ENCODE measurements at regions not wholly inside any gene's neighbourhood (a gene's known extent, or its start where the extent isn't known, plus 50 kb on each side); places are given as distances from the start of the nearest gene placed in this dataset.
A peak's percentile ranks its signal among the peaks of the same experiment; 100 is the strongest.

DNA sequence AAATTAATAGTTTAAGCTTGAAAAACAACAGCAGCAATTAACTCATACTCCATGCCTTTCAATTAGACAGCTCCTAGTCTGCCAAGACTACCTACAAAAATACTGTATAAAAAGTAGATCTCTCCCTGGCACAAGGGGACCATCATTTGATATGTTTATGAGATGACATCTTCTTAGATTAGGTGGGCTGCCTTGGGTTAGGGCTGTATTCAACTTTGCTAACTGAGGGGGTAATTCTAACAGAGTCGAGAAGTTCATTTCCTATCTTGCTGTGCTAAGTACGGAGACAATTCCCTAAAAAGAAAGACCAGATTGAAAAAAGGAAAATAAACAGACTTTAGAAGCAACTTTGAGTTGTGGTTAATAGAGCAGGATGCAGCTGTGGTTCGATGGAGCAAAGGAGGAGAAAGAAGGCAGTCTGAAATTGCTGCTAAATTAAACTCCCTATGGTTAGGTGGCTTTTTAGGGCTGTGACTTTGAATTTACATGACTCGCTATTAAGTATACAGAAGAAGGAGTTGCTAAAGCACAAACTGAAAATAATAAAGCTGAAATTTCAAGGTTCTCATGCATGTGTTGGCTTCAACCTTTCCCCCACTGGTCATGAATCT is 75.4 kb downstream of the CDC7 start:
- DNase-seq (ENCODE audit: low read depth): no peak

DNA sequence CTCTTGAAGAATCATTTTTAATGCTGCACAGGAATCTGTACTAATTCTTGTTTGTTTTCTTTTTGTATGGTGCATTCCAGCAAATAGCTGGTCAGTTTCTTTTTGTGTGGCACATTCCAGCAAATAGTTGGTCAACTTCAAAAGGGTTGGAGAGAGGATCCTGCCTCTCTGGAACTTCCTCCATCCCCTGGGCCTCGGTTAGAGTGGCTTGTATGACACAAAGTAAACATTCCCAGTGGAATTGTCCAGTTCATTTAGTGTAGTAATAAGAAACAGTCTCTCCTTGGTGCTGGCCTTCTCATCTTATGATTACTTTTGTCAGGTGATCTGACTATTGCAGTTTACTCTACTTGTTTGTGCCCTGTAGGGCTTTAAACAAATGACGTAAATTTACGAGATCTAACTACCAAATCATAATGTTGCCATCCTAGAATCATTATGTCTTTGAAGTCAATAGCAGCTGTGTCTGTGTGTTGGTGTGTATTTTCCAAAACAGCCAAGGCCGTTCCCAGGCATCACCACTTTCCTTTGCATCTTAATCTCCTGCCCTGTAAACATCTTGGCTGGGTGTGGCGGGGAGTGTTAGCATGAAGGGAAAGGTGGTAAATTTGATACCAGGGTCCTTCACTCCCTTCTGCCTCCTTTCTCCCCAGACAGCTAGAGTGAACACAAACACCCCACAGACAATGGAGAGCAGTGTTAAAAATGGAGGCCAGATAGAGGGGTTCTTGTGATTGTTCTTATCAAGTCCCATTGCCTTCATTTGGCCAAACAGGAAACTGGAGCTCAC is 77.9 kb downstream of the CDC7 start:
- no peak for DNase-seq (ENCODE audit: low read depth)

DNA sequence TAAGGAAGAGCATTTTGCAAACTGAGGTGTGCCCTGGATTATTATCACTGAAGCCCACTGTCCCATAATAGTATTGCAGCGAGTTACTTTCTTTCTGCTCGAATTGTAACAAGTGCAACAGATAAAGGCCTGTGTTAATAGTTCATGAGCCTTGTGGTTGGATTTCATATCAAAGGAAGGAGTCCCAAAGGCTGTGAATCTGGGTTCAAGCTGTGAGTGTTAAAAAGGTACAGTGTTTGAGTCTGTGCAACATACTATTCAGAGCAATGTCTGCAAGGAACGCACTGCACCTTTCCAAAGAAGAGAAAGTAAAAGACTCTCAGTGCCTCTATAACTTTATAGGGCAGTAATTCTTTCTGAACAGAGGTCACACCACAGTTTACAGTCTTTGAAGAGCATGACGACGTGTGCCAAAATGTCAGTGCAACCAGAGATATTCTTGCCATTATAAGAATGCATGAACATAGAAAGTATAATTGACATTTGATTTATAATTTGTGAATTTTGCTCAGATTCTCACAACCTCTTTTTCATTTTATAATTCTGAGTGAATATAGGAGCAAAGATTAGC is 79.1 kb downstream of the CDC7 start:
- DNase-seq (ENCODE audit: low read depth): no peak

DNA sequence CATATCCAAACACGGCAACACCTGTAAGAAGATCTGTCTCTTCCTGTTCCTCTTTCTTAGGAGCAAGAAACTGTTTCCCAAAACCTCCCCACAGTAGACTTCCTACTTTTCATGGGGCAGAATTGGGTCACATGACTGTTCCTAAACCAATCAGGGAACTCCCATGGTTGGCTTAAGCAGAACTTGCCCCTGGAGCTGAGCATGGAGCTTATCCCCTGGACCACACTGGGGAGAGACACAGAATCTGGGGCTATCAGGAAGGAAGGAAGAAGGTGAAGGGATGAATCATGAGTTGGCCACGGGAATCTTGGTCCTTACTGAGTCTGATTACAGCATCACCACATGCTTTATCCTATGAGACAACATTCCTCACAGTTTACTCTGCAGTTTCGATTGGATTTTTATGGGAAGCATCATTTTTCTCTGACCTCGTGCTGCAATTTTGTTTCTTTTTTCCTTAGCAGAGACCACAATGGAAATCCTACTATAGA is 81.8 kb downstream of the CDC7 start:
- peak; percentile 39 for DNase-seq (ENCODE audit: low read depth)

DNA sequence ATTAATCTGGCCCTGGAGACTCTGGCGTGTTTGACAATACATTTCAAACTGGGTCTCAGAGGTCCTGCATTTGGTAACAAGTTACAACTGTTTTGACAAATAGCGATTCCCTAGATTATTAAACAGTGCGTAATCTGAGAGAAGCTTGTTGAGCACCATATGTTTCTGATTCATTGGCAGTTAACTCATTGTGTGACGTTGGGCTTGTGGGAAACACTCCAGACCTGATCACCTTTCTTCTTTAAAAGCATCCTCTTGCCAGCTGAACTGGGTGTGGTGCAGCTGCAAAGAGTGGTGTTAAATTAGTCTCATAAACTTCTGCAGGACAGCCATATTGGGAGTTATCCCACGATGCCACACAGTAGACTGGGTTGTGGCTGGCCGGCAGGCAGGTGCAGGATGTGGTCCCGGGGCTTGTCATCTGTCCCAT is 82.7 kb downstream of the CDC7 start:
- peak; percentile 67 for DNase-seq (ENCODE audit: low read depth)

DNA sequence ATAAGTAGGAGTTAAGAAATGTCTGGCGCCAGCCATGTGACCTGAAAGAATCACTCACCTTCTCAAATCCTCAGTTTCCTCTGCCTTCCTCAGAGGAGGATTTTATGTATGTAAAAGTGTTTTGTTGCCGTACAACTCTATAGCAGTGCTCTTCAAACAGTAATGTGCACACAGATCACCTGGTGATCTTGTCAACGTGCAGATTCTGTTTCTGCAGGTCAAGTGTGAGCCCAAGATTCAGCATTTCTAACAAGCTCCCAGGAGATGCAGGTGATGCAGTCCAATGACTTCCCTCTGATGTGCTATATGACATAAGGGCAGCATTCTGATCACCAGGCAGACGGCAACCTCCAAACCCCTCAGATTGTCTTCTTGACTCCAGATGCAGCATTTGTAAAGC is 83.7 kb downstream of the CDC7 start:
- no peak for DNase-seq (ENCODE audit: low read depth)

DNA sequence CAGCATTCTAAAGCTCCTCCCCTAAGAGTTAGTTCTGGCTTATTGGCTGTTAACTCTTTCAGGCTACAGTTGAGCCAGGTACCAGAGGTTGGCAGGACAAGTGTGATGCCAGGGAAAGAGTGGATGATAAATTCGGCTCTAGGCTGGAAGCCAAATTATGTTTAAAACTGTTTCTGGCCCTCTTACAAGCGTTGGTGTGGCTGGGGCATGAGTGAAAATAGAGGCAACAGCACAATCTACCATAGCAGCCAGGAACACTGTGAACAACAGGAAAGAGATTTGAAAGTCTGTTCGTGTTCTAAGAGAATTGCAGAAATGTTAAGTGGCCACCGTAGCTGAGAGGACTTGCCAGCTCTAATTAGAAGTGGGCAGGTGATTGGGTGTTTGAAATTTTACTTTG is 84.2 kb downstream of the CDC7 start:
- DNase-seq (ENCODE audit: low read depth): no peak

DNA sequence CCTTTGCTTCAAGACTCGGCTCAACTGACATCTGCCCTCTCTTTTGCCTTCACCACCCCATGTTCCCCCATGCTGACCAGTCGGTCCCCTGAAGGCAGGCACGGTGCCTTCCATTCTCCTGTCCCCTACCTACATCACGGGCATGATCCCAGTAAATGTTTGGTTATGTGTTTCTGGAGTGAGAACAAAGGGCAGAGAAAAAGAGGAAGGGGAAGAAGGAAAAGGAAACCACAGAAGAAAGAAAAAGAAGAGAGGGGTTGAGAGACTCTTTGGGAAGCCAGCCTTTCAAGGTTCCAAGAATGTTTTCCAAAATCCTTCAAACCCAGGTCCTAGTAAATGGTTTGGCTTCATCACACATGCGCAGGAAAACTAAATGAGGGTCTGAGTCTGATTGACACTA is 84.9 kb downstream of the CDC7 start:
- DNase-seq (ENCODE audit: low read depth): no peak

DNA sequence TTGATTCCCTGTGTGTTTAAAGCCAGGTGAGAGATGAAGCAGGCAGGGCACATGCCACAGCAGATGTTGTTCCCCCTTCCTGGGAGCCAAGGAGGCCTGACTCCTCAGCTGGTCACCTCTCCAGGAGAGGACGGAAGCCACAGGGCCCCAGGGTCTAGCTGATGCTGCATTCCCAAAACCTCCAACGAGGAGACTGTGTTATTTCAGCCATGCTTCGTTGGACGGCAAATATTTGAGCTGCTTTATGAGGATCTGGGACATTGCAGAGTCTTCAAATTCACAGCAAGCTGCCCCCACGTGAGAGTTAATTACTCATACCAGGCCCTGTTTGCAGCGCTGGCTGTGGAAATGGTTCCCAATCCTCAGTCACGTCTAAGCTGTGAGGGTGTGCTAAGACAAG is 85.3 kb downstream of the CDC7 start:
- no peak for DNase-seq (ENCODE audit: low read depth)

DNA sequence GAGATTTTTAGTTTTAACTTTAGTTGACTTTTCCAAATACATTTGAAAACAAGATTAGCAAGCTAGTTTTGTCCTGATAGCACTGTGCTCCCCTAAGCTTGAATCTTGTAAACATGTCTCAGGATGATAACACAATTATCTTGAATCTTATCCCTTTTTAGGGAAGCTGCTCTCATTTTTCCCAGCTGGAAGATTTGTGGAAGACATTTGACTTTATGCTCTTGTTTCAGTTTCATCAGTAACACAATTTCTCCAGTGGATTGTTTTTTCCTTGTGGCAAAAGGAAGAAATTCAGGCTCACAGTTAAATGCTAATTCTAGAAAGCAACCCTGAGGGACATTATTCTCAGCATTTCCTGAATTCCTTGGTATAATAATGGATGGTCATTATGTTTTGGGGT is 88.8 kb downstream of the CDC7 start:
- DNase-seq (ENCODE audit: low read depth): no peak

DNA sequence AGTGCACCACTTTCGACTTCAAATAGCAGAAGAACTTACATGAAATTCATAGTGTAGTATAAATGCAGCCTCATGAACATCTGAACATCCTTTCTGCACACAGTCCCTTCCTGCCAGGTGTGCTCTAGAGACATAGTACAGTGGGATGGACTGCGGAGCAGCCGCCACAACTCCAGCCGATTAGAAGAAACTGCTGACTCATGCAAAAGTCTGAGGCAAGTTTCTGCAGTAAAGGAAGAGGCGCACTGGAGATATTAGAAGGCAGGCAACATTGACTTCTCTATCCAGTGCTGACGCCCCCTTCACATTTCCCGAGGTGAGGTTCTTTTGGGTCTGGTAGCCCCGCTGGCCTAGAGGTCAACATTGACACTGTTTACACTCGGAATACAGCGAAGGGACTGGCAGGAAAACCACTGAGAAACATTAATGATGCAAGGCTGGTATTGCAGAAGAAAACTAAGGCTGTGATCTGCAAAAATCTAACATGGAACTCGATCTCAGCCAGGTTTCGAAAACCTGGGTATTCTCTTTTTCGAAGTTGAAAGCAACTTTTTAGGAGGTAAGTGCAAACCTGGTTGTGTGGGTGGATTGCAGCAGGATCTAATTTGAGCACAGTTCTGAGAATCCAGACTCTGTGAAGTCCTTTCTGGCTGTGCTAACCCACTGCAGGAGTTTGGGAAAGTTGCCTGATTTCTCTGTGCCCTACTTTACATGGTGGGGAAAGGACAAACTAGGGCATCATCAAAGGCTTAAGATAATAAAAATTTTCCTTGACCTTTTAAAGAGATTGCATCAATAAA is 90.7 kb downstream of the CDC7 start:
- no peak for DNase-seq (ENCODE audit: low read depth)

DNA sequence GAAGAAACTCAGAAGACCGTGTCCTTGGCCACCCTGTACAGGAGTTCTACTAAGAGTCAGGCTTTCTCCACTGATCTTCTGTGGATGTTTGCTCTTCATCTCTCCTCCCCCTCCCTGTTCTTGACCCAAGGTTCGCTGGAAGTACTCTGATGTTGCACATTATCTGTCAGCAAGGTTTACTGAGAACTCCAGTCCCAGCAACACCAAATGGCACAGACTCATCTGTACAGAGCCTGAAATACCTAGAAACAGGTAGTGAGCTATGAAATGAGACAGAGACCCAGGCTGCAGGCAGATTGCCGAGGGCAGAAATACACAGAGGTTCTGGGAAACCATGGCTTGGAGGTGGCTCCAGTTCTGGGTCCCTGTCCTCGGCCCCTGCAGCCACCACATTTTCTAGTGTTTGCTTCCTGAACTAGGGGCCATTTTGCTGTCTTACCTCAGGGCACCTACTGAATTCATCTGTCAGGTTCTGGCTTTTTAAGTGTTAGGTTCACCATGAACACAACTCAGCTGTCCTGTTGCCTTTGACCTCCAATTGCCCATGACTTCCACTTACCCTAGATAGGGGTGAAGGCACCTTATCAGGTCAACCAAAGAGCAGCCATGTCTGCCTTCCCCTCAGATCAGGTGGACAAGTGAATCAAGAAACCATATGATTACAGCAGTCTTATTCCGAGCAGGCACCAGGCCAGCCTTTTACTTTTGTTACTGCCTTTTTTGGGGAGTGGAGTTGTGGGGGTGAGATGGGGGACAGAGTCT is 92.2 kb downstream of the CDC7 start:
- DNase-seq (ENCODE audit: low read depth): no peak

DNA sequence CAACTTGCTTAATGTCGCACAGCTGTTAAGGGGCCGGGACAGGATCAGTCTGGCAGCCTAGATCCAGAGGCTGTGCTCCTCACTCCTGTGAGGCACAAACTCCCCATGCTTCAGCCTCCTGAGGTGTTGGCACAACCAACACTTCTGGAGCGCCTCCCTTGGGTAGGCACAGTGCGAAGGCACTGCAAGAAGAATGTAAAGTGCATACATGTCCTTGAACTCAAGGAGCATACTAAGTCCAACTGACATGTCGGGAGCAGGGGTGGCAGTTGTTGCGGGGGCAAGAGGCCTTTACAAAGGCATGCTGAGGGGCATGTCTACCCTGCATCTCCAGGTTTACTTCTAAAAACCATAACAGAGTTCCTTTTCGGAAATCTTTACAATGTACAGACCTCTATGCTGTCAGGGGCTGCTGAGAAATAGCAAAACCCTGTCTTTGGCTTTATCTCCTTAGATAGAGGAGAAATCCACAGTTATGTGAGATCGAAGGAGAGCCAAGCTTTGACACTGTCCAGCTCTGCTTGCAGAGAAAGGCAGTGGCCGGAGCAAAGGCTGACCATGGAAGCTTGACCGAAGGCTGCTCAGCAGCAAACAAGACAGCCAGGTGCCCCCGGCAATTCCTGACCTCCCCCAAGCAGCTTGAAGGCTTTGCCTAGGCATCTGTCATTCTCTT is 93.9 kb downstream of the CDC7 start:
- DNase-seq (ENCODE audit: low read depth): no peak

DNA sequence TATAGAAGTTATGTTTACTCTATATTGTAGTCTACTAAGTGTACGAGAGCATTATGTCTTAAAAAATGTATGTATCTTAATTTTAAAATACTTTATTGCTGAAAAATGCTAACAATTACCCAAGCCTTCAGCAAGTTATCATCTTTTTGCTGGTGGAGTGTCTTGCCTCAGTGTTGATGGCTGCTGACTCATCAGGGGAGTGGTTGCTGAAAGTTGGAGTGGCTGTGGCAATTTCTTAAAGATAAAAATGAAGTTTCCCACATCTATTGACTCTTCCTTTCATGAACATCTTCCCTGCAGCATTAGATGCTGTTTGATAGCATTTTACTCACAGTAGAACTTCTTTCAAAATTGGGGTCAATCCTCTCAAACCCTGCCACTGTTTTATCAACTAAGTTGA is 95.8 kb downstream of the CDC7 start:
- DNase-seq (ENCODE audit: low read depth): no peak

DNA sequence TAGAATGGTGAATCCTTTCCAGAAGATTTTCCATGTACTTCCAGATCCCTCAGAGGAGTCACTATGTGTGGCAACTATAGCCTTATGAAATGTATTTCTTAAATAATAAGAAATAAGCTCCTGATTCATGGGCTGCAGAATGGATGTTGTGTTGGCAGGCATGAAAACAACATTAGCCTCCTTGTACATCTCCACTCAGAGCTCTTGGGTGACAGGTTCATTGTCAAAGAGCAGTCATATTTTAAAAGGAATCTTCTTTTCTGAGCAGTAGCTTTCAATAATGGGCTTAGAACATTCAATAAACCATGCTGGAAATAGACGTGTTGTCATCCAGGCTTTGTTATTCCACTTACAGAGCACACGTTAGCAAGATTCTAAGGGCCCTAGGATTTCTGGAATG is 96.6 kb downstream of the CDC7 start:
- DNase-seq (ENCODE audit: low read depth): no peak

DNA sequence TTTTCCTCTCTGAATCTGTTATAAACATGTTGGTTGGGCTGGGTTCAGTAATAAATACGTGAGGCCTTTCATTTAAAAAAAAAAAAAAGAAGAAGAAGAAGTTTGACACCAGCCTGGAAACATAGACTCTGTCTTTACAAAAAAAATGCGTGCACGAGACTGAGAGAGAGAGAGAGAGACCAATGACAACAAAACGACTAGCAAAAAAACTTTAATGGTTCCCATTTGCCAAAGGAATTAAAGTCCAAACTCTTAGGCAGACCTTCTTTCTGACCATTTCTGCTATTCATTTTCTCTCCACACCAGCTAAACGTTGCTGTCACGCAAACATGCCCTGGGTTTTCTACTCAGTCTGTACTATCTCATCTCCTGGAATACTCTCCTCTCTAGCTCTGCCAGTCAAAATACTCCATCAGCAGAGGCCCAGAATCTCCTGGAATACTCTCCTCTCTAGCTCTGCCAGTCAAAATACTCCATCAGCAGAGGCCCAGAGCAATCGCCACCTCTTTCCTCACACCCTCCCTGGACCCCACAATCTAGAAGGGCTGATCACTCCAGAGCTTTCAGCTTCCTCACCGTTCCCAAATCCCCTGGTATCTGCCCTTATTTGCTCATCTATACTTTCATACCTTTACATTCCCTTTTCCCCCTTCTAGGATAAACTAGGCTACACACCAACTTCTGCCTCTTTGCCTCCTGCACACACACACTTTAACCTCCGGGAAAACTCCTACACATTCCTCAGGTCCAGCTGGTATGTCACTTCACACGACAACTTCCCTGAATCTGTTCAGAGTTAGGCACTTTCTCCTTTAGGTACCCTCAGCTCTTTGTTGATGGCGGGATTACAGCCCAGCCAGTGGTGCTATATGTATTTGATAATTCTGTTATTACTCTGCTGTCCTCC is 100.0 kb downstream of the CDC7 start:
- DNase-seq (ENCODE audit: low read depth): no peak

DNA sequence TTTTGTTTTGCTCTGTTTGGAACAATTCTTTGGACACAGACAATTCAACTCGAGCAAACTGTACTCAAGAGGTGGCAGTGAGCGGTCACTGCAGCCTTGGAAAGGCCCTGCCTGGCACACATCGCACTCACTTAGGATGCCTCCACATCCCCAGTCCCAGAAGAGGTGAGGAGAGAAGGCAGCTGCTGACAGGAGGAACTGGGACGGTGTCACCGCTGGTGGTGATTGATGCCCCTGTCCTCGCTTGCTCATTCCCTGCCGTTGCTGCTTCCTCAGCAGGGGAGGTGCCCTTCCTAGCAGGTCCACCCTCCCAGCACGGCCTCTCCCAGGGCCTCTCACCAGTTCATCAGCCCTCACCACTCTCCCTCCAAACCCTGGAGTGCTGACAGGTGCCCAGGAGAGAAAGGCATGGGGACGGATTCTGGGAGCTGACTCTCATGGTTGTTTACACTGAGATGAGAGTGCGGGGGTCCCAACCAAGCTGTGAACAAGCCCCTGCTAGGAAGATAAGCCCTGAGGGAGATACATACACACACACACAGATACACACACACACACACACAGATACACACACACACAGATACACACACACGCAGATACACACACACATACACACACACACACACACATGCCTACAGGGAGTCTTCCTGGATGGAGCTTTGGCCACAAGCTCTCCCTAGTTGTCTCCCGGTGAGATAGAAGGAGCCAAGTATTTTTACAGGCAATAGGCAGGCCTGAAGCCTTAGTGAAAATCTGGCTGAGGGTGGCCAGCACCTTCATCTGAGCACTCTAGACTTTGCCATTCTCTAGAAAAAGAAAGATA is 101.1 kb downstream of the CDC7 start:
- no peak for DNase-seq (ENCODE audit: low read depth)

DNA sequence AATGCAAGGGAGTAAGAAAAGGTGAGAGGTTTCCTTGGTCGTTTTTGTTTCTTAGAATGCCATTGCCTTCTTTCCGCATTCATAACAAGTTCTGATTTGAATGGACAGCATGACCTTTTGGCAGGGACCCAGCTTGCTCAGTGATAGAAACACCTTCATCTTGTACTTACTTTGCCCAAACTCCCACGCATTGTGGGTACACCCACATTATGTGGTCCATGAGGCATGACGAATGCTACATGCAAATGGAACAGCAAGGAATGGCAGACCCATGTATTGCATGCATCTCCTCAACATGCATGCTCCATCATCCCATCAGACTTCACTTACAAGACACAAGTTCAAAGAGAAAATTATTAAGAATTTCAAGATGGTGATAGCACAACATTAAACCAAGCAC is 102.8 kb downstream of the CDC7 start:
- DNase-seq (ENCODE audit: low read depth): no peak

DNA sequence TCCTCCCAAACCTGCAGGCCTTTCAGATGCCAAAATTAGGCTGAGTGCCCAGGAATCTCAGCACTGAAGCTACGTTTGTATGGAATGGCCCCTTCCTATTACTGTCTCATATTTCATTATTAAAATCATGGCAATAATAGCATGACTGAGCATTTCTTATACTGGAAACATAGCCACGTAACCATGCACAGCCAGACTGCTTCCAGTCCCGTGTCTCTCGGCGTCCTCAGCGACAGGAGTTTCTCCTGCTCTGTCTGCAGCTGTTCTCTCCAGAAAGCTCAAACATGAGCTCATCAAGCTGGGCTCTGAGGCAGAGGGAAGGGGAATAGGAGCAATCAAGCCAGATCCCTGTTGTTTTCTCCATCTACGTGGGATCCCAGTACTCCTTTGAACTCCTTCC is 104.0 kb downstream of the CDC7 start:
- DNase-seq (ENCODE audit: low read depth): no peak
